GM12878 (cell line): ENCODE measurements at regions not wholly inside any gene's neighbourhood (a gene's known extent, or its start where the extent isn't known, plus 50 kb on each side); places are given as distances from the start of the nearest gene placed in this dataset.
"Not testable (repeated sequence)": the region's sequence is repeated elsewhere in the genome, so short reads cannot be mapped to it uniquely, and the experiment has no call there.

Experiments used
- ATAC-seq: fragments of 200-7000 bp; cut with Tn5 transposase; 3 replicates; pipeline ENCODE4 v1.9.1; 2020; ENCODE audit warnings: mild to moderate bottlenecking, moderate library complexity
- BruUV-seq: library from RNA; stranded (reverse); fragments of 400-500 nt; replicated peaks from 2 replicates; lab custom pipeline; 2021; lab: Mats Ljungman, UMichigan
- CTCF ChIA-PET: fragments of 300-600 bp; sonication (Branson Sonifier 250); formaldehyde crosslinking; extraction: SDS; loops from one replicate; lab custom pipeline; 2021; ENCODE audit warnings: inconsistent platforms; lab: Yijun Ruan, JAX
- POLR2A ChIA-PET: fragments of 350-600 bp; formaldehyde crosslinking; extraction: SDS; loops from one replicate; lab custom pipeline; 2021; ENCODE audit warnings: inconsistent platforms; lab: Charles Lee
- RAD21 ChIA-PET: fragments of 300-600 bp; sonication (Branson Sonifier 250); formaldehyde crosslinking; loops from one replicate; lab custom pipeline; 2023; ENCODE audit warnings: antibody characterized with exemption; ENCODE audit not compliant: unreplicated experiment; lab: Charles Lee
- SMC1A ChIA-PET: fragments of 300-600 bp; sonication (Branson Sonifier 250); formaldehyde crosslinking; loops from one replicate; lab custom pipeline; 2023; ENCODE audit not compliant: unreplicated experiment, uncharacterized antibody; lab: Charles Lee
- DNase-seq: peaks from one replicate; pipeline ENCODE4 v3.0.0-alpha.2; 2011; ENCODE audit warnings: low read depth, low spot score
- FAIRE-seq: peaks from 3 replicates; lab custom pipeline; 2011; peaks lifted over from hg19 to GRCh38; lab: Jason Lieb, UNC
- H2AFZ ChIP-seq: 2 replicates; pipeline ENCODE4 v1.6.0; 2011; ENCODE audit warnings: low read depth, low read length, control low read depth; ENCODE audit not compliant: control insufficient read depth
- H3K27ac ChIP-seq: 2 replicates; pipeline ENCODE4 v1.5.1; 2011; ENCODE audit warnings: control low read depth; ENCODE audit not compliant: control insufficient read depth, insufficient read depth
- H3K27me3 ChIP-seq, 2 experiments: replicated peaks in 1 of 2; 2 replicates each; pipeline versions ENCODE4 v1.6.0 to v1.6.1; 2011; ENCODE audit warnings: low read length in 1 of 2; ENCODE audit not compliant: control insufficient read depth in 2 of 2, insufficient read depth in 2 of 2
- H3K36me3 ChIP-seq, 2 experiments: 2 replicates each; pipeline ENCODE4 v1.5.1; 2011; ENCODE audit warnings: low read length in 1 of 2; ENCODE audit not compliant: control insufficient read depth in 2 of 2, insufficient read depth in 2 of 2
- H3K4me1 ChIP-seq: 2 replicates; pipeline ENCODE4 v1.6.1; 2011; ENCODE audit warnings: mild to moderate bottlenecking, low read length, moderate library complexity, mixed read lengths; ENCODE audit not compliant: control insufficient read depth, insufficient read depth
- H3K4me2 ChIP-seq: 2 replicates; pipeline ENCODE4 v1.6.0; 2011; ENCODE audit warnings: control low read depth; ENCODE audit not compliant: control insufficient read depth, insufficient read depth
- H3K4me3 ChIP-seq: fragments of 200-600 bp; sonication (generic); 2 replicates; pipeline ENCODE4 v1.5.1; 2016
- H3K79me2 ChIP-seq: 2 replicates; pipeline ENCODE4 v1.6.0; 2011; ENCODE audit warnings: low read length; ENCODE audit not compliant: control insufficient read depth, insufficient read depth
- H3K9ac ChIP-seq: 2 replicates; pipeline ENCODE4 v1.8.0; 2011; ENCODE audit warnings: low read length, control low read depth, mixed read lengths; ENCODE audit not compliant: control insufficient read depth, insufficient read depth
- H3K9me3 ChIP-seq: replicated peaks from 3 replicates; pipeline ENCODE4 v1.5.1; 2011; ENCODE audit warnings: mild to moderate bottlenecking, low read length; ENCODE audit not compliant: control insufficient read depth, insufficient read depth
- H4K20me1 ChIP-seq: 2 replicates; pipeline ENCODE4 v1.6.0; 2011; ENCODE audit not compliant: control insufficient read depth, insufficient read depth
- ATF7 ChIP-seq: fragments of 450-650 bp; IDR thresholded peaks from 2 replicates; pipeline ENCODE4 v1.6.1; 2016; ENCODE audit warnings: low read depth, mild to moderate bottlenecking
- ZBTB11 ChIP-seq: fragments of 450-650 bp; formaldehyde crosslinking; IDR thresholded peaks from 2 replicates; pipeline ENCODE4 v1.5.0; 2022; ENCODE audit warnings: mild to moderate bottlenecking, missing genetic modification characterization
- ZNF384 ChIP-seq: IDR thresholded peaks from 2 replicates; pipeline ENCODE4 v1.6.1; 2012; ENCODE audit warnings: low read depth, mild to moderate bottlenecking, low read length, improper control_type of control experiment, borderline replicate concordance
- WGBS: methylation state at CpG from one replicate; pipeline ENCODE4 v1.1.6; 2016; ENCODE audit warnings: low lambda C conversion rate; ENCODE audit not compliant: insufficient replicate concordance, insufficient coverage; ENCODE audit errors: missing lambda C conversion rate; 5-methylcytosine and 5-hydroxymethylcytosine counted together
- in situ Hi-C: fragments of 300-500 bp; cut with MboI; formaldehyde crosslinking; loops from 9 replicates; pipeline ENCODE4 v1.14.3; 2018; ENCODE audit warnings: mixed read lengths
- intact Hi-C: fragments of 100-400 bp; cut with micrococcal nuclease; formaldehyde crosslinking; loops from one replicate; pipeline ENCODE4 v1.14.2; 2022; ENCODE audit not compliant: unreplicated experiment

GRCh38 chr2:47727956-47728355 lies 55.0 kb upstream of the MSH6 start (continued):
- no peak for TF ChIP-seq ZBTB11 (CRISPR knock-in tag)
- TF ChIP-seq, all 136 proteins: peak for 0

GRCh38 chr2:47726978-47727377 lies 56.0 kb upstream of the MSH6 start:
- POLR2A ChIA-PET = interaction anchor here (0.6 to 4.6 kb wide), 4 partner anchors 8 to 94 kb away, joined by 3 to 43 read pairs (median 4); no protein-coding TSS in a partner anchor
- H3K4me2 ChIP-seq, H3K9ac ChIP-seq, FAIRE-seq, H3K27me3 ChIP-seq, intact Hi-C loops, H3K27ac ChIP-seq, H3K36me3 ChIP-seq, H3K4me3 ChIP-seq, H2AFZ ChIP-seq, in situ Hi-C loops, H3K79me2 ChIP-seq, H3K9me3 ChIP-seq, DNase-seq, BruUV-seq, H4K20me1 ChIP-seq: not testable (repeated sequence)
- SMC1A ChIA-PET = interaction anchor here (0.6 to 2.2 kb wide), 12 partner anchors 10 to 1669 kb away, joined by 3 to 13 read pairs (median 3); no protein-coding TSS in a partner anchor
- peak; percentile 1; the same call in 1 of the 3 replicates for ATAC-seq
- RAD21 ChIA-PET = interaction anchor here (0.6 to 5.4 kb wide), 4 partner anchors 12 to 38 kb away, joined by 3 to 52 read pairs (median 3); no protein-coding TSS in a partner anchor
- CTCF ChIA-PET = interaction anchor here (0.8 to 1.2 kb wide), 2 partner anchors 39 to 41 kb away, joined by 3 to 5 read pairs; no protein-coding TSS in a partner anchor
- WGBS = 0% methylated on average over 1 of the region's 1 CpG
- TF ChIP-seq ATF7 = 0 out of 2 replicates have a peak, but pooled peaks have one; percentile 33
- TF ChIP-seq ZNF384 = peak; percentile 67; the same call in 1 of the 2 replicates
- peaks cover 32% of the 10 kb centered on the region for H3K4me1 ChIP-seq
